Ovary (tissue), 3 donors: ENCODE measurements at regions not wholly inside any gene's neighbourhood (a gene's known extent, or its start where the extent isn't known, plus 50 kb on each side); places are given as distances from the start of the nearest gene placed in this dataset.

ENCODE experiments used
- EP300 ChIP-seq: sonication (generic); formaldehyde crosslinking; IDR thresholded peaks from one replicate; pipeline ENCODE4 v1.6.1; 2017; ENCODE audit warnings: antibody characterized with exemption
- TF ChIP-seq, protein P1 (sequence below), 3 donors: fragments of 450-650 bp in 2 of 3; fragments of 200-600 bp in 1 of 3; IDR thresholded peaks; one replicate each; pipeline versions ENCODE4 v1.5.1 to v1.8.0; 2016 to 2022; ENCODE audit warnings: antibody characterized with exemption in 3 of 3, mild to moderate bottlenecking in 1 of 3
- donor health status: DM: no; HTN: no; CAD: no.

DNA sequence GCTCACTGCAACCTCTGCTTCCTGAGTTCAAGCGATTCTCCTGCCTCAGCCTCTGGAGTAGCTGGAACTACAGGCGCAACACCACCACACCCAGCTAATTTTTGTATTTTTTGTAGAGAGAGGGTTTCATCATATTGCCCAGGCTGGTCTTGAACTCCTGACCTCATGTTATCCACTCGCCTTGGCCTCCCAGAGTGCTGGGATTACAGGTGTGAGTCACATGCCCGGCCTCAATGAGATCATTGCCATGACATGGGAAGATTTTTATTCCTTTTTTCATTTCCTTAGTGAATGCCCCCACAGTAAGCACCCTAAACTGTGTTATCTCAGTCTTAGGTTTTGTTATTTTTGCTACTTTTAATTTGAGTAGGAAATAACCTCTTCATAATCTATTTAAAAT is 977.9 kb downstream of the BRINP3 start:
- TF ChIP-seq EP300 = no peak
- TF ChIP-seq, protein P1, sequence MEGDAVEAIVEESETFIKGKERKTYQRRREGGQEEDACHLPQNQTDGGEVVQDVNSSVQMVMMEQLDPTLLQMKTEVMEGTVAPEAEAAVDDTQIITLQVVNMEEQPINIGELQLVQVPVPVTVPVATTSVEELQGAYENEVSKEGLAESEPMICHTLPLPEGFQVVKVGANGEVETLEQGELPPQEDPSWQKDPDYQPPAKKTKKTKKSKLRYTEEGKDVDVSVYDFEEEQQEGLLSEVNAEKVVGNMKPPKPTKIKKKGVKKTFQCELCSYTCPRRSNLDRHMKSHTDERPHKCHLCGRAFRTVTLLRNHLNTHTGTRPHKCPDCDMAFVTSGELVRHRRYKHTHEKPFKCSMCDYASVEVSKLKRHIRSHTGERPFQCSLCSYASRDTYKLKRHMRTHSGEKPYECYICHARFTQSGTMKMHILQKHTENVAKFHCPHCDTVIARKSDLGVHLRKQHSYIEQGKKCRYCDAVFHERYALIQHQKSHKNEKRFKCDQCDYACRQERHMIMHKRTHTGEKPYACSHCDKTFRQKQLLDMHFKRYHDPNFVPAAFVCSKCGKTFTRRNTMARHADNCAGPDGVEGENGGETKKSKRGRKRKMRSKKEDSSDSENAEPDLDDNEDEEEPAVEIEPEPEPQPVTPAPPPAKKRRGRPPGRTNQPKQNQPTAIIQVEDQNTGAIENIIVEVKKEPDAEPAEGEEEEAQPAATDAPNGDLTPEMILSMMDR (IDR thresholded peaks at IDR 0.05) = no peak
